ENCODE measurements at regions not wholly inside any gene's neighbourhood (a gene's known extent, or its start where the extent isn't known, plus 50 kb on each side); places are given as distances from the start of the nearest gene placed in this dataset.

GRCh38 chr10:4051011-4051640 lies 266.1 kb upstream of the KLF6 start:
- H3K9me2 ChIP-seq (replicated peaks; ENCODE audit: low read length): no peaks in the 10 kb centered on the region
- no peak overlapping the region for H3K9ac ChIP-seq (ENCODE audit: low read length)
- H3F3A ChIP-seq (ENCODE audit: low read length, unreplicated experiment): no peaks in the 10 kb centered on the region
- H3K27ac ChIP-seq (ENCODE audit: low read length): no peak overlapping the region
- peak overlapping the region; percentile 46; the same call in 1 of the 2 replicates for H3K4me2 ChIP-seq (ENCODE audit: low read length)
- TF ChIP-seq EZH2phosphoT487 (IDR thresholded peaks at IDR 0.05; ENCODE audit: borderline replicate concordance, low read length) (no peak), EZH2 (IDR thresholded peaks at IDR 0.05; ENCODE audit: low read length, unreplicated experiment) (no peak), CTCF (conservative IDR thresholded peaks at IDR 0.05; ENCODE audit: low read depth, low read length) (no peak)
- CTCF ChIA-PET: no interaction called here
- H4K20me1 ChIP-seq (ENCODE audit: low read length): no peaks in the 10 kb centered on the region
- H3K4me3 ChIP-seq (ENCODE audit: low read length): no peak overlapping the region
- intact Hi-C loops (cut with micrococcal nuclease): loop anchor here (10.0 kb wide), 1 partner anchor 516 kb away; no protein-coding TSS in a partner anchor
- no peaks in the 10 kb centered on the region for H3K4me1 ChIP-seq (ENCODE audit: insufficient read depth, low read length)
- H3K36me3 ChIP-seq (ENCODE audit: low read depth, low read length): no peaks in the 10 kb centered on the region
- ATAC-seq (no peak), DNase-seq (no peak)
- peak overlapping the region; percentile 55; the same call in 1 of the 2 replicates for H2AFZ ChIP-seq (ENCODE audit: low read length)
- no peaks in the 10 kb centered on the region for H3K79me2 ChIP-seq (ENCODE audit: low read length)
- no peaks in the 10 kb centered on the region for H3K9me3 ChIP-seq (ENCODE audit: low read length)
- no TSS peak for BruUV-seq (replicated peaks)
- H3K27me3 ChIP-seq (ENCODE audit: low read length): no peaks in the 10 kb centered on the region
- POLR2A ChIA-PET (ENCODE audit: unreplicated experiment): no interaction called here

- Histone ChIP-seq H3F3A (ENCODE audit: low read length, unreplicated experiment) (no peaks in the 10 kb centered on the region), H4K20me1 (ENCODE audit: low read length) (no peaks in the 10 kb centered on the region), H3K79me2 (ENCODE audit: low read length) (no peaks in the 10 kb centered on the region), H3K27ac (ENCODE audit: low read length) (no peak overlapping the region), H3K9ac (ENCODE audit: low read length) (no peak overlapping the region), H3K9me3 (ENCODE audit: low read length) (no peaks in the 10 kb centered on the region), H3K4me2 (ENCODE audit: low read length) (no peak overlapping the region), H3K4me1 (ENCODE audit: insufficient read depth, low read length) (no peaks in the 10 kb centered on the region), H2AFZ (ENCODE audit: low read length) (no peak overlapping the region), H3K27me3 (ENCODE audit: low read length) (no peaks in the 10 kb centered on the region), H3K9me2 (replicated peaks; ENCODE audit: low read length) (no peaks in the 10 kb centered on the region), H3K36me3 (ENCODE audit: low read depth, low read length) (no peaks in the 10 kb centered on the region), H3K4me3 (ENCODE audit: low read length) (no peak overlapping the region)
- no peak for TF ChIP-seq EZH2phosphoT487 (IDR thresholded peaks at IDR 0.05; ENCODE audit: borderline replicate concordance, low read length)
- no peak for TF ChIP-seq EZH2 (IDR thresholded peaks at IDR 0.05; ENCODE audit: low read length, unreplicated experiment)
- no peak for TF ChIP-seq CTCF (conservative IDR thresholded peaks at IDR 0.05; ENCODE audit: low read depth, low read length)
- ChIA-PET CTCF (no interaction called here), POLR2A (ENCODE audit: unreplicated experiment) (no interaction called here)
- no peak for ATAC-seq
- BruUV-seq (replicated peaks): no TSS peak
- no peak for DNase-seq
- intact Hi-C loops (cut with micrococcal nuclease): loop anchor here (10.0 kb wide), 1 partner anchor 515 kb away; no protein-coding TSS in a partner anchor
These were observed 265.1 kb upstream of the KLF6 start for GRCh38 chr10:4050061-4050460.

DNA sequence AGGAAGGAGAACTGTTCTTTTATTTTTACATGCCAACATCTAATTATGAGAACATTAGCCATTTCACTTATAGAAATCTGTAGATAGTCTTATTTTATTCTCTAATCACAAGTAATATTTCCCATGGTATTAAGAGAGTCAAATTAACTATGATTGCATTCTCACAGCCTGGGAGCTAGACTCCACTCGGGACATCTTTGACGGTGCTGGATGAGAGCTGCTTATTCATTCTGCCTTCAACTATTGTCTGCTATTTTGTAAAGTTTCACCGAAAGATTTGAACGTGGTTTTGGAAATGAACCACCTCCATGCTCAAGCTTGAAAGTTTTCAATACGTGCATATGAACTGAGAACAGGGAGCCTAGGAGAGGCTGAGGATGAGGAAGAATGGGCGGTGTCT lies 264.3 kb upstream of the KLF6 start:
- CTCF ChIA-PET: no interaction called here
- Histone ChIP-seq H3K9me2 (replicated peaks; ENCODE audit: low read length) (no peaks in the 10 kb centered on the region), H3K4me2 (ENCODE audit: low read length) (no peak overlapping the region), H3K9me3 (ENCODE audit: low read length) (no peaks in the 10 kb centered on the region), H3K4me1 (ENCODE audit: insufficient read depth, low read length) (no peaks in the 10 kb centered on the region), H3K9ac (ENCODE audit: low read length) (no peak overlapping the region), H3K27me3 (ENCODE audit: low read length) (no peaks in the 10 kb centered on the region), H3K27ac (ENCODE audit: low read length) (no peak overlapping the region), H3K4me3 (ENCODE audit: low read length) (no peak overlapping the region), H2AFZ (ENCODE audit: low read length) (no peak overlapping the region), H3K79me2 (ENCODE audit: low read length) (no peaks in the 10 kb centered on the region), H4K20me1 (ENCODE audit: low read length) (no peaks in the 10 kb centered on the region), H3F3A (ENCODE audit: low read length, unreplicated experiment) (no peaks in the 10 kb centered on the region), H3K36me3 (ENCODE audit: low read depth, low read length) (no peaks in the 10 kb centered on the region)
- DNase-seq (no peak), ATAC-seq (no peak)
- no TSS peak for BruUV-seq (replicated peaks)
- TF ChIP-seq CTCF (conservative IDR thresholded peaks at IDR 0.05; ENCODE audit: low read depth, low read length) (no peak), EZH2phosphoT487 (IDR thresholded peaks at IDR 0.05; ENCODE audit: borderline replicate concordance, low read length) (no peak), EZH2 (IDR thresholded peaks at IDR 0.05; ENCODE audit: low read length, unreplicated experiment) (no peak)
- POLR2A ChIA-PET (ENCODE audit: unreplicated experiment): no interaction called here
- intact Hi-C loops (cut with micrococcal nuclease): no loop called here

Measured in PC-3 (cell line).